PC-9 (cell line): ENCODE measurements at regions not wholly inside any gene's neighbourhood (a gene's known extent, or its start where the extent isn't known, plus 50 kb on each side); places are given as distances from the start of the nearest gene placed in this dataset.

Experiments used
- BruUV-seq: library from RNA; stranded (reverse); fragments of 400-500 nt; replicated peaks from 2 replicates; lab custom pipeline; 2021; lab: Mats Ljungman, UMichigan
- CTCF ChIA-PET: fragments of 300-600 bp; sonication (Branson Sonifier 250); formaldehyde crosslinking; loops from one replicate; lab custom pipeline; 2022; ENCODE audit warnings: antibody characterized with exemption; lab: Charles Lee
- POLR2A ChIA-PET: fragments of 300-600 bp; sonication (Branson Sonifier 250); formaldehyde crosslinking; loops from one replicate; lab custom pipeline; 2022; ENCODE audit warnings: antibody characterized with exemption; ENCODE audit not compliant: unreplicated experiment; lab: Charles Lee
- DNase-seq, 2 experiments: peaks; one replicate each; pipeline versions ENCODE4 v3.0.0 to v3.0.0-alpha.2; 2015 to 2022; ENCODE audit warnings: mixed read lengths in 1 of 2
- H2AFZ ChIP-seq: fragments of 200-600 bp; sonication (generic); 2 replicates; pipeline ENCODE4 v1.8.1; 2017; ENCODE audit warnings: antibody characterized with exemption
- H3F3A ChIP-seq: fragments of 200-600 bp; sonication (generic); 2 replicates; pipeline ENCODE4 v1.8.1; 2017; ENCODE audit warnings: antibody characterized with exemption, mild to moderate bottlenecking, low read depth; ENCODE audit not compliant: insufficient read depth
- H3K27ac ChIP-seq: fragments of 200-600 bp; sonication (generic); 2 replicates; pipeline ENCODE4 v1.6.1; 2016; ENCODE audit warnings: mixed run types
- H3K27me3 ChIP-seq: fragments of 200-600 bp; sonication (generic); 2 replicates; pipeline ENCODE4 v1.6.1; 2016; ENCODE audit warnings: low read depth, mixed run types; ENCODE audit not compliant: insufficient read depth
- H3K36me3 ChIP-seq: fragments of 200-600 bp; sonication (generic); 2 replicates; pipeline ENCODE4 v1.6.1; 2016; ENCODE audit warnings: low read depth, mixed run types
- H3K4me1 ChIP-seq: fragments of 200-600 bp; sonication (generic); replicated peaks from 2 replicates; pipeline ENCODE4 v1.6.1; 2016; ENCODE audit warnings: mixed run types; ENCODE audit not compliant: insufficient read depth
- H3K4me2 ChIP-seq: fragments of 200-600 bp; sonication (generic); 2 replicates; pipeline ENCODE4 v1.6.1; 2017; ENCODE audit warnings: mixed run types
- H3K4me3 ChIP-seq: fragments of 200-600 bp; sonication (generic); 2 replicates; pipeline ENCODE4 v1.6.1; 2016; ENCODE audit warnings: mixed run types
- H3K79me2 ChIP-seq: fragments of 200-600 bp; sonication (generic); 2 replicates; pipeline ENCODE4 v1.6.1; 2017; ENCODE audit warnings: low read depth, mixed run types
- H3K9me2 ChIP-seq: fragments of 200-600 bp; sonication (generic); 2 replicates; pipeline ENCODE4 v1.8.1; 2017; ENCODE audit warnings: mild to moderate bottlenecking; ENCODE audit not compliant: insufficient read depth
- H3K9me3 ChIP-seq: fragments of 200-600 bp; sonication (generic); 2 replicates; pipeline ENCODE4 v1.8.1; 2016; ENCODE audit warnings: low read depth; ENCODE audit not compliant: insufficient read depth
- H4K20me1 ChIP-seq: fragments of 200-600 bp; sonication (generic); 2 replicates; pipeline ENCODE4 v1.8.1; 2017; ENCODE audit not compliant: insufficient read depth
- CTCF ChIP-seq: fragments of 200-600 bp; sonication (generic); conservative IDR thresholded peaks from 2 replicates; pipeline ENCODE4 v1.6.1; 2017; ENCODE audit warnings: mixed run types, antibody characterized with exemption, mild to moderate bottlenecking, moderate library complexity
- EZH2 ChIP-seq: fragments of 200-600 bp; sonication (generic); IDR thresholded peaks from 2 replicates; pipeline ENCODE4 v1.8.0; 2017; ENCODE audit warnings: antibody characterized with exemption, low read depth
- intact Hi-C: fragments of 100-400 bp; cut with micrococcal nuclease; formaldehyde crosslinking; loops from one replicate; pipeline ENCODE4 v1.10.0; 2022; ENCODE audit not compliant: unreplicated experiment

- Histone ChIP-seq H3K9me2 (no peaks in the 10 kb centered on the region), H3K9me3 (no peaks in the 10 kb centered on the region), H3F3A (no peaks in the 10 kb centered on the region), H2AFZ (no peak overlapping the region), H3K4me3 (no peak overlapping the region), H3K79me2 (no peaks in the 10 kb centered on the region), H3K27ac (no peak overlapping the region), H3K27me3 (peaks cover 18% of the 10 kb centered on the region; the same call in 1 of the 2 replicates), H3K4me2 (no peak overlapping the region), H3K36me3 (no peaks in the 10 kb centered on the region), H4K20me1 (no peaks in the 10 kb centered on the region), H3K4me1 (no peaks in the 10 kb centered on the region)
- CTCF ChIA-PET: no interaction called here
- intact Hi-C loops: loop anchor here (10.0 kb wide), 1 partner anchor 46 kb away; no protein-coding TSS in a partner anchor
- TF ChIP-seq CTCF: no peak
- TF ChIP-seq EZH2: no peak
- no TSS peak for BruUV-seq
- POLR2A ChIA-PET: no interaction called here
- no peak for DNase-seq
These were observed 128.8 kb upstream of the ARHGAP28 start for GRCh38 chr18:6600667-6601167.

GRCh38 chr18:6601241-6601640 is 128.3 kb upstream of the ARHGAP28 start:
- no TSS peak for BruUV-seq
- DNase-seq: no peak
- intact Hi-C loops: loop anchor here (10.0 kb wide), 1 partner anchor 46 kb away; no protein-coding TSS in a partner anchor
- Histone ChIP-seq H3K4me3 (no peak overlapping the region), H2AFZ (no peak overlapping the region), H3K4me1 (no peaks in the 10 kb centered on the region), H3K27ac (no peak overlapping the region), H3K36me3 (no peaks in the 10 kb centered on the region), H3K9me2 (no peaks in the 10 kb centered on the region), H4K20me1 (no peaks in the 10 kb centered on the region), H3K9me3 (no peaks in the 10 kb centered on the region), H3F3A (no peaks in the 10 kb centered on the region), H3K79me2 (no peaks in the 10 kb centered on the region), H3K27me3 (peaks cover 12% of the 10 kb centered on the region; the same call in 1 of the 2 replicates), H3K4me2 (no peak overlapping the region)
- CTCF ChIA-PET: no interaction called here
- TF ChIP-seq EZH2: no peak
- no peak for TF ChIP-seq CTCF
- POLR2A ChIA-PET: no interaction called here

- Histone ChIP-seq H3K4me3 (no peak overlapping the region), H3K27me3 (peaks cover 10% of the 10 kb centered on the region; the same call in 1 of the 2 replicates), H3F3A (no peaks in the 10 kb centered on the region), H3K79me2 (no peaks in the 10 kb centered on the region), H4K20me1 (no peaks in the 10 kb centered on the region), H3K27ac (no peak overlapping the region), H3K36me3 (no peaks in the 10 kb centered on the region), H3K4me1 (no peaks in the 10 kb centered on the region), H3K9me2 (no peaks in the 10 kb centered on the region), H2AFZ (no peak overlapping the region), H3K4me2 (no peak overlapping the region), H3K9me3 (no peaks in the 10 kb centered on the region)
- DNase-seq: no peak
- TF ChIP-seq CTCF: no peak
- TF ChIP-seq EZH2: no peak
- intact Hi-C loops: loop anchor here (10.0 kb wide), 1 partner anchor 48 kb away; no protein-coding TSS in a partner anchor
- ChIA-PET CTCF (no interaction called here), POLR2A (no interaction called here)
- no TSS peak for BruUV-seq
These were observed 127.2 kb upstream of the ARHGAP28 start for GRCh38 chr18:6602365-6602764.
